MM.1S (cell line): ENCODE measurements at regions not wholly inside any gene's neighbourhood (a gene's known extent, or its start where the extent isn't known, plus 50 kb on each side); places are given as distances from the start of the nearest gene placed in this dataset.
"Not testable (repeated sequence)": the region's sequence is repeated elsewhere in the genome, so short reads cannot be mapped to it uniquely, and the experiment has no call there.

Source experiments
- DNase-seq: peaks from one replicate; pipeline ENCODE4 v3.0.0-alpha.2; 2015
- H2AFZ ChIP-seq: fragments of 300-600 bp; sonication (generic); 2 replicates; pipeline ENCODE4 v1.6.0; 2016; ENCODE audit warnings: antibody characterized with exemption, low read length
- H3F3A ChIP-seq: fragments of 300-600 bp; sonication (generic); 2 replicates; pipeline ENCODE4 v1.6.1; 2016; ENCODE audit warnings: mild to moderate bottlenecking, antibody characterized with exemption, low read length, moderate library complexity, mixed read lengths; ENCODE audit not compliant: insufficient read depth
- H3K27ac ChIP-seq: fragments of 300-600 bp; sonication (generic); 2 replicates; pipeline ENCODE4 v1.5.1; 2016; ENCODE audit warnings: mild to moderate bottlenecking, low read length
- H3K27me3 ChIP-seq: fragments of 300-600 bp; sonication (generic); replicated peaks from 2 replicates; pipeline ENCODE4 v1.6.0; 2016; ENCODE audit warnings: low read length; ENCODE audit not compliant: insufficient read depth
- H3K36me3 ChIP-seq: fragments of 300-600 bp; sonication (generic); replicated peaks from 2 replicates; pipeline ENCODE4 v1.6.1; 2016; ENCODE audit warnings: mild to moderate bottlenecking, low read length, mixed read lengths; ENCODE audit not compliant: insufficient read depth
- H3K4me1 ChIP-seq: fragments of 300-600 bp; sonication (generic); 2 replicates; pipeline ENCODE4 v1.6.1; 2016; ENCODE audit warnings: low read length, mixed read lengths
- H3K4me2 ChIP-seq: fragments of 300-600 bp; sonication (generic); 2 replicates; pipeline ENCODE4 v1.6.0; 2016; ENCODE audit warnings: low read depth, low read length
- H3K4me3 ChIP-seq: fragments of 300-600 bp; sonication (generic); 2 replicates; pipeline ENCODE4 v1.5.1; 2016; ENCODE audit warnings: low read length, mixed read lengths
- H3K79me2 ChIP-seq: fragments of 300-600 bp; sonication (generic); 2 replicates; pipeline ENCODE4 v1.6.1; 2016; ENCODE audit warnings: mixed run types, low read length, mixed read lengths
- H3K9ac ChIP-seq: fragments of 300-600 bp; sonication (generic); 2 replicates; pipeline ENCODE4 v1.6.1; 2016; ENCODE audit warnings: low read length, mixed read lengths
- H3K9me2 ChIP-seq: fragments of 300-600 bp; sonication (generic); replicated peaks from 2 replicates; pipeline ENCODE4 v1.6.1; 2016; ENCODE audit warnings: mild to moderate bottlenecking, low read length, mixed read lengths; ENCODE audit not compliant: insufficient read depth
- H3K9me3 ChIP-seq: fragments of 300-600 bp; sonication (generic); replicated peaks from 2 replicates; pipeline ENCODE4 v1.6.1; 2016; ENCODE audit warnings: mild to moderate bottlenecking, low read length, mixed read lengths; ENCODE audit not compliant: insufficient read depth
- H4K20me1 ChIP-seq: fragments of 300-600 bp; sonication (generic); 2 replicates; pipeline ENCODE4 v1.6.1; 2016; ENCODE audit warnings: mild to moderate bottlenecking, low read length, moderate library complexity, mixed read lengths; ENCODE audit not compliant: insufficient read depth
- CTCF ChIP-seq: fragments of 300-600 bp; sonication (generic); IDR thresholded peaks from 2 replicates; pipeline ENCODE4 v1.5.1; 2016; ENCODE audit warnings: antibody characterized with exemption, low read length, mixed read lengths
- EZH2 ChIP-seq: fragments of 300-600 bp; sonication (generic); optimal IDR thresholded peaks from 2 replicates; pipeline ENCODE3; 2017; ENCODE audit warnings: low read depth, mild to moderate bottlenecking, antibody characterized with exemption, low read length, mixed read lengths
- EZH2phosphoT487 ChIP-seq: fragments of 300-600 bp; sonication (generic); IDR thresholded peaks from 2 replicates; pipeline ENCODE4 v1.6.1; 2018; ENCODE audit warnings: antibody characterized with exemption, low read length

GRCh38 chr7:63856466-63856865, 142.2 kb upstream of the ZNF722 start:
- not testable (repeated sequence) for H3K36me3 ChIP-seq, H3K27me3 ChIP-seq, H3F3A ChIP-seq, H3K9ac ChIP-seq, H2AFZ ChIP-seq, H3K9me3 ChIP-seq, H3K4me3 ChIP-seq, H3K4me2 ChIP-seq, H3K4me1 ChIP-seq, DNase-seq, H3K79me2 ChIP-seq, H4K20me1 ChIP-seq, H3K27ac ChIP-seq, H3K9me2 ChIP-seq

- H3K36me3 ChIP-seq, result no peaks in the 10 kb centered on the region
- no peak overlapping the region for H3K27ac ChIP-seq
- H3K79me2 ChIP-seq, result no peaks in the 10 kb centered on the region
- DNase-seq, result no peak
- no peaks in the 10 kb centered on the region for H3K9me3 ChIP-seq
- no peak for TF ChIP-seq CTCF
- TF ChIP-seq EZH2, result no peak
- TF ChIP-seq EZH2phosphoT487, result no peak
- H3K4me2 ChIP-seq, result no peak overlapping the region
- H3F3A ChIP-seq, result no peaks in the 10 kb centered on the region
- no peak overlapping the region for H2AFZ ChIP-seq
- H3K9me2 ChIP-seq, result no peaks in the 10 kb centered on the region
- no peaks in the 10 kb centered on the region for H3K27me3 ChIP-seq
- no peaks in the 10 kb centered on the region for H4K20me1 ChIP-seq
- H3K9ac ChIP-seq, result no peak overlapping the region
- no peaks in the 10 kb centered on the region for H3K4me1 ChIP-seq
- no peak overlapping the region for H3K4me3 ChIP-seq
Measured at GRCh38 chr7:63867127-63867526, 131.5 kb upstream of the ZNF722 start.

GRCh38 chr7:63874242-63874641, 124.4 kb upstream of the ZNF722 start:
- not testable (repeated sequence) for H3K9me2 ChIP-seq, H3K4me1 ChIP-seq, H3K9me3 ChIP-seq, H2AFZ ChIP-seq, H3K4me3 ChIP-seq, H3K4me2 ChIP-seq, H3K36me3 ChIP-seq, H3K79me2 ChIP-seq, H4K20me1 ChIP-seq, H3K27me3 ChIP-seq, H3F3A ChIP-seq, H3K9ac ChIP-seq, DNase-seq, H3K27ac ChIP-seq

- Histone ChIP-seq H3K79me2 (no peaks in the 10 kb centered on the region), H3K27me3 (no peaks in the 10 kb centered on the region), H3K36me3 (no peaks in the 10 kb centered on the region), H2AFZ (no peak overlapping the region), H3F3A (no peaks in the 10 kb centered on the region), H3K9me2 (no peaks in the 10 kb centered on the region), H3K9ac (no peak overlapping the region), H3K4me3 (no peak overlapping the region), H3K4me1 (no peaks in the 10 kb centered on the region), H3K27ac (no peak overlapping the region), H3K4me2 (no peak overlapping the region), H3K9me3 (no peaks in the 10 kb centered on the region), H4K20me1 (no peaks in the 10 kb centered on the region)
- no peak for TF ChIP-seq CTCF
- TF ChIP-seq EZH2phosphoT487, result no peak
- TF ChIP-seq EZH2, result no peak
- DNase-seq, result no peak
Measured at GRCh38 chr7:63876707-63877322, 121.8 kb upstream of the ZNF722 start.
